Epidermal melanocyte (primary cell): ENCODE measurements at regions not wholly inside any gene's neighbourhood (a gene's known extent, or its start where the extent isn't known, plus 50 kb on each side); places are given as distances from the start of the nearest gene placed in this dataset.
"Not testable (repeated sequence)": the region's sequence is repeated elsewhere in the genome, so short reads cannot be mapped to it uniquely, and the experiment has no call there.

Source experiments
- DNase-seq: peaks from one replicate; pipeline ENCODE4 v3.0.0; 2011; ENCODE audit warnings: low spot score; ENCODE audit not compliant: insufficient read length

GRCh38 chr4:59695355-59696053 lies 1504.6 kb upstream of the ADGRL3 start:
- no peak for DNase-seq

- DNase-seq: no peak
These were observed 1502.1 kb upstream of the ADGRL3 start for GRCh38 chr4:59698041-59698440.

- no peak for DNase-seq
These were observed 1499.5 kb upstream of the ADGRL3 start for GRCh38 chr4:59700651-59701050.

- DNase-seq: no peak
These were observed 1495.5 kb upstream of the ADGRL3 start for GRCh38 chr4:59704616-59705015.

- DNase-seq: no peak
These were observed 1487.7 kb upstream of the ADGRL3 start for GRCh38 chr4:59712470-59712869.

- DNase-seq: not testable (repeated sequence)
These were observed 1475.8 kb upstream of the ADGRL3 start for GRCh38 chr4:59724286-59724685.

- no peak for DNase-seq
These were observed 1472.4 kb upstream of the ADGRL3 start for GRCh38 chr4:59727745-59728144.

GRCh38 chr4:59728496-59728895 lies 1471.6 kb upstream of the ADGRL3 start:
- DNase-seq: no peak

- no peak for DNase-seq
These were observed 1470.8 kb upstream of the ADGRL3 start for GRCh38 chr4:59729321-59729720.

GRCh38 chr4:59748433-59748832 lies 1451.7 kb upstream of the ADGRL3 start:
- DNase-seq: no peak

- DNase-seq: no peak
These were observed 1440.9 kb upstream of the ADGRL3 start for GRCh38 chr4:59759082-59759825.

GRCh38 chr4:59762344-59762743 lies 1437.8 kb upstream of the ADGRL3 start:
- DNase-seq: no peak

- DNase-seq: no peak
These were observed 1429.4 kb upstream of the ADGRL3 start for GRCh38 chr4:59770601-59771264.

- no peak for DNase-seq
These were observed 1427.4 kb upstream of the ADGRL3 start for GRCh38 chr4:59772641-59773139.

GRCh38 chr4:59780271-59780670 lies 1419.9 kb upstream of the ADGRL3 start:
- DNase-seq: not testable (repeated sequence)

- no peak for DNase-seq
These were observed 1395.0 kb upstream of the ADGRL3 start for GRCh38 chr4:59805176-59805575.

- no peak for DNase-seq
These were observed 1385.6 kb upstream of the ADGRL3 start for GRCh38 chr4:59814402-59815010.

GRCh38 chr4:59818656-59819055 lies 1381.5 kb upstream of the ADGRL3 start:
- no peak for DNase-seq

GRCh38 chr4:59823311-59823710 lies 1376.8 kb upstream of the ADGRL3 start:
- DNase-seq: no peak

- no peak for DNase-seq
These were observed 1375.0 kb upstream of the ADGRL3 start for GRCh38 chr4:59825104-59825503.

- DNase-seq: no peak
These were observed 1368.4 kb upstream of the ADGRL3 start for GRCh38 chr4:59831746-59832145.

- DNase-seq: no peak
These were observed 1365.2 kb upstream of the ADGRL3 start for GRCh38 chr4:59834943-59835342.
